ENCODE measurements at regions not wholly inside any gene's neighbourhood (a gene's known extent, or its start where the extent isn't known, plus 50 kb on each side); places are given as distances from the start of the nearest gene placed in this dataset.
"Not testable (repeated sequence)": the region's sequence is repeated elsewhere in the genome, so short reads cannot be mapped to it uniquely, and the experiment has no call there.

DNA sequence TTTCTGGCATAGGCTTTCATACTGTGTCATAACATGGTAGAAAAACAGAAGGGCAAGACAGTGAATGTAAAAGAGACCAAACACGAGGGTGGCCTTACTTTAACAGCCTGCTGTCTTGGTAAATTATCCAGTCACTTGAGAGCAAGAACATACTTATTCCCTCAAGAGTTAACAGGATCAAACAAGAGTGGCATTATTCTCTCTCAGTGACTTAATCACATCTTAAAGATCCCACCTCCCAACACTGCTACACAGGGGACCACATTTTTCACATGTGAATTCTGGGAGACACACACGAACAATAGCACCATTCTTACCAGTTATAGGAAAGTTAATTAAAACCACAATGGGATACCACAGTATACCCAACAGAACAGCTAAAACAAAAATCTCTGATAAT, 898.0 kb upstream of the C9orf72 start:
- ATAC-seq (ENCODE audit: low FRiP score) (no peak), DNase-seq (ENCODE audit: low spot score) (no peak)
- TF ChIP-seq, protein P1, sequence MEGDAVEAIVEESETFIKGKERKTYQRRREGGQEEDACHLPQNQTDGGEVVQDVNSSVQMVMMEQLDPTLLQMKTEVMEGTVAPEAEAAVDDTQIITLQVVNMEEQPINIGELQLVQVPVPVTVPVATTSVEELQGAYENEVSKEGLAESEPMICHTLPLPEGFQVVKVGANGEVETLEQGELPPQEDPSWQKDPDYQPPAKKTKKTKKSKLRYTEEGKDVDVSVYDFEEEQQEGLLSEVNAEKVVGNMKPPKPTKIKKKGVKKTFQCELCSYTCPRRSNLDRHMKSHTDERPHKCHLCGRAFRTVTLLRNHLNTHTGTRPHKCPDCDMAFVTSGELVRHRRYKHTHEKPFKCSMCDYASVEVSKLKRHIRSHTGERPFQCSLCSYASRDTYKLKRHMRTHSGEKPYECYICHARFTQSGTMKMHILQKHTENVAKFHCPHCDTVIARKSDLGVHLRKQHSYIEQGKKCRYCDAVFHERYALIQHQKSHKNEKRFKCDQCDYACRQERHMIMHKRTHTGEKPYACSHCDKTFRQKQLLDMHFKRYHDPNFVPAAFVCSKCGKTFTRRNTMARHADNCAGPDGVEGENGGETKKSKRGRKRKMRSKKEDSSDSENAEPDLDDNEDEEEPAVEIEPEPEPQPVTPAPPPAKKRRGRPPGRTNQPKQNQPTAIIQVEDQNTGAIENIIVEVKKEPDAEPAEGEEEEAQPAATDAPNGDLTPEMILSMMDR (IDR thresholded peaks at IDR 0.05) = no peak

DNA sequence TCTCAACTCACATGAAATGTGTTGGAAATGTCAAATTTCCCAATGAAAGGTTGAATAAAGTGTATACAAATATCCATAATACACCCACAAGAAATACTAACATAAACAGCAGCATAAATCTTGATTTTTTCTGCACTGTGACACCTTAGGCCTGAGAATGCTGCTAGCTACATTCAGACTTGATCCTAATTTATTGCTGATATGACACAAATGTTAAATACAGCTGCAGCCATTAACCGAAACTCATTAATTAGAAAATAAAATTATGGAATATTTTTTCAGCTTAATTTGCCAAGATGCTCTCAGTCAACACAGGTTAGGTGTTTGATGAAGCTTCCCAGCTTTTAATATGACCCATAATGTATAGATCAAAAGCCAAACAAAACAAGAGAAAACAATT, 914.3 kb upstream of the C9orf72 start:
- TF ChIP-seq, protein P1 (IDR thresholded peaks at IDR 0.05) = no peak
- no peak for ATAC-seq (ENCODE audit: low FRiP score)
- DNase-seq (ENCODE audit: low spot score) = no peak

DNA sequence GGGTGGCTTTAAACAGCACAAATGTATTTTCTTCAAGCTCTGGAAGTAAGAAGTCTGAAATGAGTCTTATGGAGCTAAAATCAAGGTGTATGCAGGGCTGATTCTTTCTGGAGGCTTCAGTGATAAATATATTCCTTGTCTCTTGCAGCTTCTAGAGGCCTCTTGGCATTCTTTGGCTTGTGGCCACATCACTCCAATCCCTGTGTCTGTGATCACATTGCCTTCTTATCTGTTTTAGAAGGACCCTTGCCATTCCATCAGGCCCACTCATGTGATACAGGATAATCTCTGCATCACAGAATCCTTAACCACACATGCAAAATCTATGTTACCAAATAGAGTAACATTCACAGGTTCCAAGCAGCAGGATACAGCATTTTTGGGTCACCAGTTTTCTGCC, 917.8 kb upstream of the C9orf72 start:
- DNase-seq (ENCODE audit: low spot score) = no peak
- ATAC-seq (ENCODE audit: low FRiP score) = no peak
- TF ChIP-seq, protein P1 (IDR thresholded peaks at IDR 0.05) = no peak

DNA sequence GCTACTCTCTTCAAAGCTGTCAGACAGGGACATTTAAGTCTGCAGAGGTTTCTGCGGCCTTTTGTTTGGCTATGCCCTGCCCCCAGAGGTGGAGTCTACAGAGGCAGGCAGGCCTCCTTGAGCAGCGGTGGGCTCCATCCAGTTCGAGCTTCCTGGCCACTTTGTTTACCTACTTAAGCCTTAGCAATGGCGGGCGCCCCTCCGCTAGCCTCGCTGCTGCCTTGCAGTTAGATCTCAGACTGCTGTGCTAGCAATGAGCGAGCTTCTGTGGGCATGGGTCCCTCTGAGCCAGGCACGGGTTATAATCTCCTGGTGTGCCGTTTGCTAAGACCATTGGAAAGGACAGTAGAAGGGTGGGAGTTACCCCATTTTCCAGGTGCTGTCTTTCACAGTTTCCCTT, 924.9 kb upstream of the C9orf72 start:
- DNase-seq (ENCODE audit: low spot score) = not testable (repeated sequence)

GRCh38 chr9:28502189-28502588, 928.9 kb upstream of the C9orf72 start:
- TF ChIP-seq, protein P1 (IDR thresholded peaks at IDR 0.05) = no peak
- ATAC-seq (ENCODE audit: low FRiP score) (no peak), DNase-seq (ENCODE audit: low spot score) (no peak)

More for the DNA sequence above, 924.9 kb upstream of the C9orf72 start:
- not testable (repeated sequence) for ATAC-seq (ENCODE audit: low FRiP score)

DNA sequence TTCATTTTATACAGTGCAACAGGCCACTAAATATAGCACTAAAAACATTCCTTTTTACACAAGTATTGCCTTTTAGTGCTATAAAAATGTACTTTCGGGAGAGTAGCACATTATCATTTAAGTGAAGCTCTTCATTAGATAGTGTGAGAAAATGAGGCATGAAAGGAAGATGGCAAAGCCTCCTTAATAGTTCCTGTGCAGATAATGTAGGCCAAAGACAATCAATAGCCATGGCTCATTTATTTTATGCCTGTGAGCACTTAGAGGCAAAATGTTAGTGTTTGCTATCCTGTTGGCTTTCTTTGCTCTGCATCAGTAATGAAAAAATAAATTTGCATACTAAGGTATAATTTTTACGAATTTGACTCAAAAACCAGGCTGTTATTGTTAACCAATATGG, 929.5 kb upstream of the C9orf72 start:
- no peak for ATAC-seq (ENCODE audit: low FRiP score)
- TF ChIP-seq, protein P1 (IDR thresholded peaks at IDR 0.05) = no peak
- no peak for DNase-seq (ENCODE audit: low spot score)

- TF ChIP-seq, protein P1 (IDR thresholded peaks at IDR 0.05) = no peak
- ATAC-seq (ENCODE audit: low FRiP score) (no peak), DNase-seq (ENCODE audit: low spot score) (no peak)
Measured at GRCh38 chr9:28503573-28503972, 930.3 kb upstream of the C9orf72 start.

DNA sequence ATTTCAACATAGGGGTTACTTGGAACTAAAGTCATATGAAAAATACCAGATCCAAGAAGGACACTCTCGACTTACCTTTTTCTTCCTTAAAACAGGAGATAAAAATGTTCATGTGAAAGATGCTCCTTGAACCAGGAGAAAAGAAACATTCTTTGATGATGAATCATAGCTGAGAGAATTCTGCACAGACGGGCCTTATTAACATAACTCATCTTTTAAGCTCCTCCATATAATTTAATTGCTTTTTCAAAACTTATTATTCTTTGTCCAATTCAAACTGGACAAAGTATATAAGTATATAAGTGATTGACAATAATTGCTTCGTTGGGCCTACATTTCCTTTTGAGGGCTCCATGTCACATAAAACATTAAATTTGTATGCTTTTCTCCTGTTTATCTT, 945.2 kb upstream of the C9orf72 start:
- no peak for DNase-seq (ENCODE audit: low spot score)
- ATAC-seq (ENCODE audit: low FRiP score) = no peak
- TF ChIP-seq, protein P1 (IDR thresholded peaks at IDR 0.05) = no peak

- not testable (repeated sequence) for DNase-seq (ENCODE audit: low spot score); ATAC-seq (ENCODE audit: low FRiP score)
Measured at GRCh38 chr9:28524309-28524708, 951.0 kb upstream of the C9orf72 start.
